Calu3 (cell line): ENCODE measurements at regions not wholly inside any gene's neighbourhood (a gene's known extent, or its start where the extent isn't known, plus 50 kb on each side); places are given as distances from the start of the nearest gene placed in this dataset.
"Not testable (repeated sequence)": the region's sequence is repeated elsewhere in the genome, so short reads cannot be mapped to it uniquely, and the experiment has no call there.

ENCODE experiments used
- BruUV-seq: library from RNA; stranded (reverse); fragments of 400-500 nt; replicated peaks from 2 replicates; lab custom pipeline; 2021; lab: Mats Ljungman, UMichigan
- CTCF ChIA-PET: fragments of 300-600 bp; sonication (Branson Sonifier 250); formaldehyde crosslinking; loops from one replicate; lab custom pipeline; 2022; ENCODE audit warnings: antibody characterized with exemption; lab: Charles Lee
- DNase-seq: peaks from one replicate; pipeline ENCODE4 v3.0.0; 2022
- H3K27ac Mint-ChIP-seq: one replicate; pipeline ENCODE4 v1.8.0; 2022; ENCODE audit warnings: mixed read lengths; ENCODE audit not compliant: unreplicated experiment
- H3K27me3 Mint-ChIP-seq: one replicate; pipeline ENCODE4 v1.8.0; 2022; ENCODE audit warnings: mixed read lengths; ENCODE audit not compliant: unreplicated experiment
- H3K36me3 Mint-ChIP-seq: one replicate; pipeline ENCODE4 v1.8.0; 2022; ENCODE audit warnings: mild to moderate bottlenecking, moderate library complexity, mixed read lengths; ENCODE audit not compliant: insufficient read depth, unreplicated experiment
- H3K4me1 Mint-ChIP-seq: one replicate; pipeline ENCODE4 v1.8.0; 2022; ENCODE audit warnings: mild to moderate bottlenecking, low read depth, mixed read lengths; ENCODE audit not compliant: unreplicated experiment
- H3K4me3 Mint-ChIP-seq: one replicate; pipeline ENCODE4 v1.8.0; 2022; ENCODE audit warnings: mild to moderate bottlenecking, low read depth, moderate library complexity, mixed read lengths; ENCODE audit not compliant: unreplicated experiment
- H3K9me3 Mint-ChIP-seq: one replicate; pipeline ENCODE4 v1.8.0; 2022; ENCODE audit warnings: low read depth, mixed read lengths; ENCODE audit not compliant: unreplicated experiment
- CTCF ChIP-seq: fragments of 200-600 bp; IDR thresholded peaks from one replicate; pipeline ENCODE4 v1.8.0; 2022; ENCODE audit warnings: antibody characterized with exemption; ENCODE audit not compliant: unreplicated experiment
- intact Hi-C: fragments of 100-400 bp; cut with micrococcal nuclease; formaldehyde crosslinking; loops from one replicate; pipeline ENCODE4 v1.10.0; 2022; ENCODE audit not compliant: unreplicated experiment

- Mint-ChIP-seq H3K4me1 (no peaks in the 10 kb centered on the region), H3K27ac (no peak overlapping the region), H3K4me3 (no peak overlapping the region), H3K27me3 (peaks cover 73% of the 10 kb centered on the region), H3K36me3 (no peaks in the 10 kb centered on the region), H3K9me3 (no peaks in the 10 kb centered on the region)
- no peak for TF ChIP-seq CTCF
- no TSS peak for BruUV-seq
- intact Hi-C loops, result no loop called here
- CTCF ChIA-PET, result no interaction called here
- no peak for DNase-seq
These were observed 169.6 kb downstream of the BRD1 start for GRCh38 chr22:49657974-49658590.

DNA sequence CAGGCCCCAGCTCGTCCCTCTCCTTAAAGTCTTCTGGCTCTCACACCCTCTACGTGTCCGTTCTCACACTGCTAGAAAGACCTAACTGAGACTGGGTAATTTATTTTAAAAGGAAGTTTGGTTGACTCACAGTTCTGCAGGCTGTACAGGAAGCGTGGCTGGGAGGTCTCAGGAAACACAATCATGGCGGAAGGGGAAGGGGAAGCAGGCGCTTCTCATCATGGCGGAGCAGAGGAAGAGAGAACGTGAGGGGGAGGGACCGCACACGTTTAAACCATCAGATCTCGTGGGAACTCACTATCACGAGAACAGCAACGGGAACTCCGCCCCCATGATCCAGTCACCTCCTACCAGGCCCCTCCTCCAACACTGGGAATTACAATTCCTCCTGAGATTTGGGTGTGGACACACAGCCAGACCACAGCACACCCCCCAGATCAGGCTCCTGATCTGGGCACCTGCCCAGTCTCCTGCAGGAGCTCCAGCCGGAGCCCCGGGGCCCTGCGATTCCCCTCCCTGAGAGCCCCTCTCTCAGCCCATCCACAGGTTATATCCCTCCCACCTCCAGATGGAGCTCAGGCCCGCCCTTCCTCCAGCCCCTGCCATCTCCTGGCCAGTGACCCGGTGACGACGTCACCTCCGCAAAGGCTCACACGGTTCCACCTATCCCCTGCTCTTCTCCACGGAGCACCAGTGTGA lies 170.2 kb downstream of the BRD1 start:
- no TSS peak for BruUV-seq
- no peak for TF ChIP-seq CTCF
- Mint-ChIP-seq H3K4me1 (no peaks in the 10 kb centered on the region), H3K36me3 (no peaks in the 10 kb centered on the region), H3K9me3 (no peaks in the 10 kb centered on the region), H3K27me3 (peaks cover 73% of the 10 kb centered on the region), H3K27ac (no peak overlapping the region), H3K4me3 (no peak overlapping the region)
- intact Hi-C loops, result no loop called here
- DNase-seq, result no peak
- CTCF ChIA-PET, result no interaction called here

GRCh38 chr22:49656883-49657274 lies 170.8 kb downstream of the BRD1 start:
- BruUV-seq, H3K27ac Mint-ChIP-seq, H3K4me1 Mint-ChIP-seq, intact Hi-C loops, H3K9me3 Mint-ChIP-seq, H3K36me3 Mint-ChIP-seq, DNase-seq, H3K4me3 Mint-ChIP-seq, CTCF ChIA-PET: not testable (repeated sequence)
- peaks cover 75% of the 10 kb centered on the region for H3K27me3 Mint-ChIP-seq

GRCh38 chr22:49656291-49656851 lies 171.3 kb downstream of the BRD1 start:
- intact Hi-C loops, result no loop called here
- Mint-ChIP-seq H3K4me3 (no peak overlapping the region), H3K27ac (no peak overlapping the region), H3K9me3 (no peaks in the 10 kb centered on the region), H3K4me1 (no peaks in the 10 kb centered on the region), H3K36me3 (no peaks in the 10 kb centered on the region), H3K27me3 (peaks cover 80% of the 10 kb centered on the region)
- no peak for DNase-seq
- TF ChIP-seq CTCF, result no peak
- BruUV-seq, result no TSS peak
- CTCF ChIA-PET, result no interaction called here
